Liver (tissue), 8 donors: ENCODE measurements at regions not wholly inside any gene's neighbourhood (a gene's known extent, or its start where the extent isn't known, plus 50 kb on each side); places are given as distances from the start of the nearest gene placed in this dataset.
"Not testable (repeated sequence)": the region's sequence is repeated elsewhere in the genome, so short reads cannot be mapped to it uniquely, and the experiment has no call there.

ENCODE experiments used
- DNase-seq: peaks from one replicate; pipeline ENCODE4 v3.0.0-alpha.2; 2017; ENCODE audit warnings: low spot score
- H3K27ac ChIP-seq, 2 donors: one replicate each; pipeline ENCODE4 v1.7.0; 2013; ENCODE audit warnings: inconsistent platforms in 2 of 2, low read length in 2 of 2, control low read depth in 1 of 2, low read depth in 1 of 2, mild to moderate bottlenecking in 1 of 2
- H3K27me3 ChIP-seq, 4 donors: one replicate each; pipeline versions ENCODE4 v1.6.1 to v1.7.0; 2013; ENCODE audit warnings: low read length in 3 of 4, inconsistent platforms in 1 of 4, mild to moderate bottlenecking in 1 of 4, moderate library complexity in 1 of 4; ENCODE audit not compliant: control insufficient read depth in 4 of 4, insufficient read depth in 4 of 4
- H3K36me3 ChIP-seq, 4 donors: one replicate each; pipeline versions ENCODE4 v1.6.1 to v1.7.0; 2013; ENCODE audit warnings: low read length in 3 of 4, mild to moderate bottlenecking in 3 of 4, low read depth in 1 of 4, moderate library complexity in 1 of 4; ENCODE audit not compliant: control insufficient read depth in 4 of 4, insufficient read depth in 3 of 4
- H3K4me1 ChIP-seq, 4 donors: one replicate each; pipeline versions ENCODE4 v1.6.1 to v1.7.0; 2013; ENCODE audit warnings: low read length in 3 of 4, mild to moderate bottlenecking in 3 of 4, moderate library complexity in 1 of 4; ENCODE audit not compliant: control insufficient read depth in 4 of 4, insufficient read depth in 4 of 4
- H3K4me3 ChIP-seq, 3 donors: one replicate each; pipeline versions ENCODE4 v1.6.1 to v1.7.0; 2013; ENCODE audit warnings: low read length in 3 of 3, control low read depth in 1 of 3, low read depth in 1 of 3, mild to moderate bottlenecking in 1 of 3
- H3K9ac ChIP-seq, 2 donors: one replicate each; pipeline ENCODE4 v1.7.0; 2013; ENCODE audit warnings: low read length in 2 of 2, mild to moderate bottlenecking in 2 of 2, moderate library complexity in 2 of 2, control low read depth in 1 of 2, low read depth in 1 of 2
- H3K9me3 ChIP-seq, 4 donors: one replicate each; pipeline versions ENCODE4 v1.6.1 to v1.7.0; 2013; ENCODE audit warnings: low read length in 3 of 4; ENCODE audit not compliant: control insufficient read depth in 4 of 4
- CTCF ChIP-seq: fragments of 150-350 bp; IDR thresholded peaks from 2 replicates; pipeline ENCODE4 v1.5.1; 2017; ENCODE audit warnings: improper control_type of control experiment, low read depth, low read length; ENCODE audit not compliant: missing input control
- FOXA1 ChIP-seq: IDR thresholded peaks from 2 replicates; pipeline ENCODE4 v1.6.1; 2016; ENCODE audit warnings: antibody characterized with exemption
- FOXA2 ChIP-seq: IDR thresholded peaks from 2 replicates; pipeline ENCODE4 v1.6.1; 2016; ENCODE audit warnings: antibody characterized with exemption
- GABPA ChIP-seq, 2 donors: IDR thresholded peaks in 1 of 2; conservative IDR thresholded peaks in 1 of 2; 2 replicates each; pipeline ENCODE4 v1.6.1; 2016; ENCODE audit warnings: antibody characterized with exemption in 2 of 2, mild to moderate bottlenecking in 1 of 2, moderate library complexity in 1 of 2
- HNF4A ChIP-seq, 2 donors: conservative IDR thresholded peaks; 2 replicates each; pipeline ENCODE4 v1.6.1; 2016; ENCODE audit warnings: antibody characterized with exemption in 2 of 2, mild to moderate bottlenecking in 2 of 2
- HNF4G ChIP-seq: IDR thresholded peaks from 2 replicates; pipeline ENCODE4 v1.6.1; 2016; ENCODE audit warnings: antibody characterized with exemption
- JUND ChIP-seq, 2 donors: IDR thresholded peaks; 2 replicates each; pipeline ENCODE4 v1.6.1; 2016; ENCODE audit warnings: antibody characterized with exemption in 2 of 2
- MAX ChIP-seq: IDR thresholded peaks from 2 replicates; pipeline ENCODE4 v1.6.1; 2016; ENCODE audit warnings: antibody characterized with exemption
- RAD21 ChIP-seq, 2 donors: IDR thresholded peaks; 2 replicates each; pipeline ENCODE4 v1.6.1; 2016; ENCODE audit warnings: antibody characterized with exemption in 2 of 2, mild to moderate bottlenecking in 2 of 2
- REST ChIP-seq: IDR thresholded peaks from 2 replicates; pipeline ENCODE4 v1.6.1; 2016; ENCODE audit warnings: antibody characterized with exemption, mild to moderate bottlenecking
- SP1 ChIP-seq: IDR thresholded peaks from 2 replicates; pipeline ENCODE4 v1.6.1; 2018; ENCODE audit warnings: antibody characterized with exemption, mild to moderate bottlenecking
- TAF1 ChIP-seq: conservative IDR thresholded peaks from 2 replicates; pipeline ENCODE4 v1.6.1; 2016; ENCODE audit warnings: antibody characterized with exemption, mild to moderate bottlenecking
- YY1 ChIP-seq: IDR thresholded peaks from 2 replicates; pipeline ENCODE4 v1.6.1; 2016; ENCODE audit warnings: antibody characterized with exemption, mild to moderate bottlenecking
- WGBS: extraction: QIAGEN DNeasy Blood & Tissue Kit; methylation state at CpG from one replicate; pipeline ENCODE4 v1.1.7; 2013; 5-methylcytosine and 5-hydroxymethylcytosine counted together
- donor health status: healthy.
- donor health status: healthy.
- donor health status: healthy.
- donor health status: healthy.
- donor health status: healthy.

GRCh38 chr6:47175656-47176055 is 133.5 kb upstream of the ADGRF1 start:
- Histone ChIP-seq H3K4me3 (no peak overlapping the region), H3K4me1 (no peaks in the 10 kb centered on the region), H3K27me3 (no peaks in the 10 kb centered on the region), H3K9me3 (no peaks in the 10 kb centered on the region), H3K9ac (no peak overlapping the region), H3K36me3 (no peaks in the 10 kb centered on the region), H3K27ac (no peak overlapping the region)
- no peak for DNase-seq
- 95% methylated on average over 3 of the region's 3 CpGs for WGBS
- TF ChIP-seq MAX: no peak
- TF ChIP-seq GABPA (IDR thresholded peaks at IDR 0.05 in 1 of 2, conservative IDR thresholded peaks at IDR 0.05 in 1 of 2): no peak
- TF ChIP-seq HNF4A (conservative IDR thresholded peaks at IDR 0.05): no peak
- no peak for TF ChIP-seq REST
- TF ChIP-seq FOXA2: no peak
- TF ChIP-seq RAD21 (IDR thresholded peaks at IDR 0.05): no peak
- TF ChIP-seq SP1: no peak
- no peak for TF ChIP-seq FOXA1
- TF ChIP-seq JUND (IDR thresholded peaks at IDR 0.05): no peak
- TF ChIP-seq YY1: no peak
- TF ChIP-seq TAF1: no peak
- no peak for TF ChIP-seq HNF4G

GRCh38 chr6:47174502-47175023 is 132.4 kb upstream of the ADGRF1 start:
- H3K4me1 ChIP-seq: no peaks in the 10 kb centered on the region
- H3K27me3 ChIP-seq: no peaks in the 10 kb centered on the region
- TF ChIP-seq FOXA2: no peak
- no peak for TF ChIP-seq RAD21 (IDR thresholded peaks at IDR 0.05)
- TF ChIP-seq HNF4A (conservative IDR thresholded peaks at IDR 0.05): no peak
- TF ChIP-seq CTCF: no peak
- no peak for DNase-seq
- WGBS: 86% methylated on average over 4 of the region's 4 CpGs
- H3K27ac ChIP-seq: no peak overlapping the region
- H3K4me3 ChIP-seq: no peak overlapping the region
- no peaks in the 10 kb centered on the region for H3K9me3 ChIP-seq
- no peak overlapping the region for H3K9ac ChIP-seq
- no peaks in the 10 kb centered on the region for H3K36me3 ChIP-seq

- not testable (repeated sequence) for H3K9ac ChIP-seq, H3K4me1 ChIP-seq, H3K9me3 ChIP-seq, H3K27me3 ChIP-seq, H3K27ac ChIP-seq, DNase-seq, H3K4me3 ChIP-seq, H3K36me3 ChIP-seq
- WGBS: 82% methylated on average over 4 of the region's 4 CpGs
Observed at GRCh38 chr6:47174063-47174462, 131.9 kb upstream of the ADGRF1 start.

GRCh38 chr6:47173145-47173544 is 131.0 kb upstream of the ADGRF1 start:
- H3K4me1 ChIP-seq, H3K4me3 ChIP-seq, DNase-seq, H3K27ac ChIP-seq, H3K9me3 ChIP-seq, H3K9ac ChIP-seq, H3K27me3 ChIP-seq, H3K36me3 ChIP-seq: not testable (repeated sequence)
- WGBS: 95% methylated on average over 3 of the region's 3 CpGs
